ENCODE measurements at regions not wholly inside any gene's neighbourhood (a gene's known extent, or its start where the extent isn't known, plus 50 kb on each side); places are given as distances from the start of the nearest gene placed in this dataset.
"Not testable (repeated sequence)": the region's sequence is repeated elsewhere in the genome, so short reads cannot be mapped to it uniquely, and the experiment has no call there.

- ATAC-seq: no peak
- DNase-seq (ENCODE audit: low spot score): no peak
Observed at GRCh38 chr3:82129221-82129801, 367.9 kb upstream of the GBE1 start.

DNA sequence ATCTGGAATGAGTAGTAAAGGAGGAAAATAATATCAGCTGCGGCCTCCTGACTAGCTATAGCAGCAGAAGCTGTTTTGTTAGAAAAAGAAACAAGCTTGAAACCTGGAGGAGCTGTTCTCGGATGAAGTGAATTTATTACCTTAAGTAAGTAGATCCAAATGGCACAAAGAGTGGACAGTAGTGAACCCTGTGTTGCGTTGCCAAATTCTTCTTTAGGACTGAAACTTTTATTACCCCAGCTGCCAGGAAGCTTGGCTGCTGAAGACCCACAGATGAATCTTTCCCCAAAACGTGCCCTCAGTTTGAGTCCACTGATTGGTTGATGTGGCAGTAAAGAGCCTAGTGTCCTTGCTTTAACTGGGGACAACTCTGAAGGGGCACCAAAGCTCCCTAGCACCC, 366.8 kb upstream of the GBE1 start:
- ATAC-seq (no peak), DNase-seq (ENCODE audit: low spot score) (no peak)

GRCh38 chr3:82122554-82123345, 361.3 kb upstream of the GBE1 start:
- no peak for DNase-seq (ENCODE audit: low spot score)
- ATAC-seq: no peak

DNA sequence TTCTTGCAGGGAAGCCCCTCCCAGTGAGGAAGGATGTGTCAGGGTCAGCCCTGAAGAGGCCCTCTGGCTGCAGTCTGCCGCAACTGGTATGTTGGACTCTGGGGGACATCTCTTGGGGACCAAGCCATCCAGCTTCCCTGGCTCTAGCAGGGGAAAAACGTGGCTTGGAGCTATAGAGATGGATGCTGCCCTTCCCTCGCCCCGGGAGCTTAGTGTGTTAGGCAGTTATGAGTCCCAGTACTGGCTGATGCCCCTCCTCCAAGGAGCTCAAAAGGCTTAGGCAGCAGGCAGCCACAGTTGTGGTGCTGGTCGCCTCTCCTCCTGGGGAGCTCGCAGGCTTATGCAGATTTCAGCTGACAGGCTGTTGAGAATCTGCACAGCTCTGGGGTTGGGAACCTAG, 353.1 kb upstream of the GBE1 start:
- ATAC-seq (no peak), DNase-seq (ENCODE audit: low spot score) (no peak)

DNA sequence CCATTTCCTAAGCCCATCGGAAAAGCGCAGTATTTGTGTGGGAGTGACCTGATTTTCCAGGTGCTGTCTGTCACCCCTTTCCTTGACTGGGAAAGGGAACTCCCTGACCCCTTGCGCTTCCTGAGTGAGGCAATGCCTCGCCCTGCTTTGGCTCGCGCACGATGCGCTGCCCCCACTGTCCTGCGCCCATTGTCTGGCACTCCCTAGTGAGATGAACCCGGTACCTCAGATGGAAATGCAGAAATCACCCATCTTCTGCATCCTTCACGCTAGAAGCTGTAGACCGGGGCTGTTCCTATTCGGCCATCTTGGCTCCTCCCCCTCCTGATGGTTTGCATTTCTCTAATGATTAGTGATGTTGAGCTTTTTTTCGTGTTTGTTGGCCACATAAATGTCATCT, 349.3 kb upstream of the GBE1 start:
- not testable (repeated sequence) for DNase-seq (ENCODE audit: low spot score); ATAC-seq

DNA sequence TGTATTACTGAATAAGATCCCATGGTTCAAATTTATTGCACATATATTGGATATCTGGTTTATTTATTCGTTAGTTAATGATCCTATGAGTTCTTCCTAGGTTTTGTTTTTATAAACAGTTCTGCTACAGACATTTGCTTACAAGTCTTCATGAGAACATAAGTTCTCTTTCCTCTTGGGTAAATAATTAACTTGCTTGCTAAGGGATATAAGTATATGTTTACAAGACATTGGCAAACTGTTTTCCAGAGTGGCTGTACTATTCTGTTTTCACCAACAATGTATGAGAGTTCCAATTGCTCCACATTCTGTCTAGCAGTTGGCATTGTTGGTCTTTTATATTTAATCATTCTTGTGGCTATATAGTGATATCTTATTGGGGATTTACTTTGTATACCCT, 341.8 kb upstream of the GBE1 start:
- no peak for ATAC-seq
- DNase-seq (ENCODE audit: low spot score): no peak

GRCh38 chr3:82100378-82100777, 338.9 kb upstream of the GBE1 start:
- ATAC-seq (no peak), DNase-seq (ENCODE audit: low spot score) (no peak)

DNA sequence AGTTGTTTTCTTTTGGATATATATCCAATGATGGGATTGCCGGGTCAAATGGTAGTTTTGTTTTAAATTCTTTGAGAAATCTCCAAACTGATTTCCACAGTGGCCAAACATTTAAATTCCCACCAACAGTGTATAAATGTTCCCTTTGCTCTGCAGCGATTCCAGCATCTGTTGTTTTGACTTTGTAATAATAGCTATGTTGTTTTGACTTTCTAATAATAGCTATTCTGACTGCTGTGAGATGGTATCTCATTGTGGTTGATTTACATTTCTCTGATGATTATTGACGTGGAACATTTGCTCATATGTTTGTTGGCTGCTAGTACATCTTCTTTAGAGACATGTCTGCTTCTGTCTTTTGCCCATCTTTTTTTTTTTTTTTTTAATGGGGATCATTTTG, 332.2 kb upstream of the GBE1 start:
- DNase-seq (ENCODE audit: low spot score) (no peak), ATAC-seq (no peak)

GRCh38 chr3:82088749-82089148, 327.3 kb upstream of the GBE1 start:
- no peak for DNase-seq (ENCODE audit: low spot score)
- no peak for ATAC-seq

- ATAC-seq: no peak
- no peak for DNase-seq (ENCODE audit: low spot score)
Observed at GRCh38 chr3:82087958-82088357, 326.5 kb upstream of the GBE1 start.

DNA sequence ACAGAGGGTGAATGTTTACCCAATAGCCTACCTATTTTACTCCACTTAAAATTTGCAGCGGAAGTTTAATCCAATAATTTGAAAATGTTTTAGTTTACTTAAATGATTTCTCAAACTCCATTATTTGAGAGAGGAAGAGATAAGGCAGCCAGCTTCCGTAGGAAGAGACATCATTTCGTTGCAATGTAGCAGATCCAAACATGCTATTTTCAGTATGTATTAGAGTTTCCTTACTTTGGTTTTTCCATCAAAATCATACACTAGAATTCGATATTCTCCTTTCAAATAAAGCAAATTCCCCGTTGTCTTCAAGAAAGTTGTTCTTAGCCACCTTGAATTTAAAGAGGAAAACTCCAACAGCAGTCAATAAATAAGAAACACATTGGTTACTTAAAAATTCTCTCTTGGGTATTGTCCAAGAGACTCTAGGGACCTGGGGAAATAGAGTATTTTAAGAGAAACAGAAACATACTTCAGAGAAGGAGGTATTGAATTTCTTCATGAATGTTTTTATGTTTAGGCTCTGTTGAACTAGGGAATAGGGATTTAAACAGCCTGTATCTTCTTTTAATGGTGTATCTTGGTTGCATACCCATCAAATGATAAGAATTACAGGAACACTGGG, 324.5 kb upstream of the GBE1 start:
- ATAC-seq (no peak), DNase-seq (ENCODE audit: low spot score) (no peak)

DNA sequence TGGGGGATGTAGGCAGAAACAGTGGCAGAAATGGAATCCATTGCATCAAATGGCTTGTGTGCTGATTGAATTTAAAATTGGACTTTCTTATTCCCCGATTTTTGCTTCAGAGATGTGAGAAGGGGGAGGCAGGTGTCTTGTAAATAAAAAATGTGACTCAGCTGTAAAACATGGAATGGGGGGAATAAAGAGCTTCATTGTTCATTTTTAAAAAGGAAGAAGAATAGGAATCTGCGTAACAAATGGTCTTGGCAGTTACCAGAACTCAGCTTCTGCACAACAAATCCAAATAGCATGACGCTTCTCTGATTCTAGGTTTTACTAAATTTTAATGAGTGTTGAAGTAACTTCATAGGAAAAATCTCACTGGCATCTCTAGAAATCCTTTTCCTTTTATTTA, 323.9 kb upstream of the GBE1 start:
- ATAC-seq: no peak
- no peak for DNase-seq (ENCODE audit: low spot score)

- ATAC-seq (no peak), DNase-seq (ENCODE audit: low spot score) (no peak)
Observed at GRCh38 chr3:82084824-82085223, 323.4 kb upstream of the GBE1 start.

GRCh38 chr3:82082796-82083195, 321.4 kb upstream of the GBE1 start:
- no peak for ATAC-seq
- no peak for DNase-seq (ENCODE audit: low spot score)

GRCh38 chr3:82081351-82081750, 319.9 kb upstream of the GBE1 start:
- ATAC-seq (no peak), DNase-seq (ENCODE audit: low spot score) (no peak)

- DNase-seq (ENCODE audit: low spot score) (no peak), ATAC-seq (no peak)
Observed at GRCh38 chr3:82080792-82081191, 319.3 kb upstream of the GBE1 start.

- DNase-seq (ENCODE audit: low spot score) (no peak), ATAC-seq (no peak)
Observed at GRCh38 chr3:82080261-82080660, 318.8 kb upstream of the GBE1 start.

DNA sequence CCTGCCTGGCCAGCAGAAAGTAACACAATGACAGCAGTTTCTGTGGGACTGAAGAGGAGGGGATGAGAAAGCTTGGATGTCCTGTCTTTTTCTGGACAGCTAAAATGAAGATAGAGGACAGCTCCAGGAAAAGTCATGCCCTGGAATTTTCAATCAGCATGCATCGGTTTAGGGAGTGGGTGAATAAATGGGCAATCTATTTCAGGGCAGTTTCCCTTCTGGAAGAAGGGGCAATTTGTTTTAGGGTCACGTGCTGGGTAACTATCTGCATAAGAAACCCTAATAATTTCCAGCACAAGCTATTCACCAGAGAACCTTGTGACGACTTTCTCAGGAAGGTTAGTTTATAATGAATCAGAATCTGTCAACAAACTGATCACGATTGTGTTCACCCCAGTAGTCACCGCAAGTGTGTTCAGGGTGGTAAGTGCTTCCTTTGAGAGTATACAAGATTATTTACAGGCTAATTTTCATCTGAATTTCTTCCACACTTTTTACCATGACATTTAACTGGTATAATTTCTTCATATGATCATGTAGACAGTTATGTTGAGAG, 318.0 kb upstream of the GBE1 start:
- ATAC-seq: no peak
- DNase-seq (ENCODE audit: low spot score): no peak

- no peak for DNase-seq (ENCODE audit: low spot score)
- no peak for ATAC-seq
Observed at GRCh38 chr3:82078246-82078645, 316.8 kb upstream of the GBE1 start.

- DNase-seq (ENCODE audit: low spot score) (no peak), ATAC-seq (no peak)
Observed at GRCh38 chr3:82067420-82067819, 306.0 kb upstream of the GBE1 start.

DNA sequence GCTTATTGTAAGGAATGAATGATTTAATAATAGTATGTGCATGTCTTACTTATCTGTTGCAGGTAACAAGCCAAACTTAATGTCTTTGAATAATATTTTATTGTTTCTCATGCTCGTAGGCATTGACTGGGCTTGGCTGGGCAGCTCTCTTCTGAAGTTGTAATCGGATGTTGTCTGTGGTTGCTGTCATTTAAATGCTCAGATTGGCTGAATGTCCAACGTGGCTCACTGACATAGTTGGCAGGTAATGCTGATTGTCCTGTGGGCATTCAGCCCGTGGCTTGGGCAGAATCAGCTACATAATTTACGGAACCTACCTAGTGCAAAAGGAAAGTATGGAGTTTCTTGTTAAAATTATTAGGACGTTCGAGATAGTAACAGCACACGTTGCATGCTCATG, 297.4 kb upstream of the GBE1 start:
- ATAC-seq: no peak
- no peak for DNase-seq (ENCODE audit: low spot score)

GRCh38 chr3:82055792-82056191, 294.3 kb upstream of the GBE1 start:
- DNase-seq (ENCODE audit: low spot score): no peak
- no peak for ATAC-seq

Measured in left lobe of liver (tissue), 2 donors.